ENCODE measurements at regions not wholly inside any gene's neighbourhood (a gene's known extent, or its start where the extent isn't known, plus 50 kb on each side); places are given as distances from the start of the nearest gene placed in this dataset.

- FAIRE-seq (no peak), DNase-seq (ENCODE audit: insufficient read length, low spot score) (no peak)
- TF ChIP-seq CTCF (IDR thresholded peaks at IDR 0.05; ENCODE audit: insufficient read depth, missing control alignments), result no peak
Measured at GRCh38 chr2:236728916-236729670, 159.5 kb downstream of the ACKR3 start.

GRCh38 chr2:236730393-236730792 is 160.8 kb downstream of the ACKR3 start:
- FAIRE-seq (no peak), DNase-seq (ENCODE audit: insufficient read length, low spot score) (no peak)
- TF ChIP-seq CTCF (IDR thresholded peaks at IDR 0.05; ENCODE audit: insufficient read depth, missing control alignments), result no peak

- DNase-seq (ENCODE audit: insufficient read length, low spot score) (no peak), FAIRE-seq (no peak)
- TF ChIP-seq CTCF (IDR thresholded peaks at IDR 0.05; ENCODE audit: insufficient read depth, missing control alignments), result no peak
Measured at GRCh38 chr2:236731767-236732580, 162.3 kb downstream of the ACKR3 start.

GRCh38 chr2:236733156-236733555 is 163.5 kb downstream of the ACKR3 start:
- TF ChIP-seq CTCF (IDR thresholded peaks at IDR 0.05; ENCODE audit: insufficient read depth, missing control alignments), result no peak
- DNase-seq (ENCODE audit: insufficient read length, low spot score) (no peak), FAIRE-seq (no peak)

- FAIRE-seq, result no peak
- DNase-seq (ENCODE audit: insufficient read length, low spot score), result no peak
- no peak for TF ChIP-seq CTCF (IDR thresholded peaks at IDR 0.05; ENCODE audit: insufficient read depth, missing control alignments)
Measured at GRCh38 chr2:236735825-236736238, 166.2 kb downstream of the ACKR3 start.

- FAIRE-seq (no peak), DNase-seq (ENCODE audit: insufficient read length, low spot score) (no peak)
- TF ChIP-seq CTCF (IDR thresholded peaks at IDR 0.05; ENCODE audit: insufficient read depth, missing control alignments), result no peak
Measured at GRCh38 chr2:236738030-236738429, 168.4 kb downstream of the ACKR3 start.

- DNase-seq (ENCODE audit: insufficient read length, low spot score) (no peak), FAIRE-seq (no peak)
- no peak for TF ChIP-seq CTCF (IDR thresholded peaks at IDR 0.05; ENCODE audit: insufficient read depth, missing control alignments)
Measured at GRCh38 chr2:236738896-236739295, 169.3 kb downstream of the ACKR3 start.
